Fibroblast of skin of abdomen (primary cell): ENCODE measurements at regions not wholly inside any gene's neighbourhood (a gene's known extent, or its start where the extent isn't known, plus 50 kb on each side); places are given as distances from the start of the nearest gene placed in this dataset.
A peak's percentile ranks its signal among the peaks of the same experiment; 100 is the strongest.

Source experiments
- DNase-seq: peaks from one replicate; pipeline ENCODE4 v3.0.0-alpha.2; 2013

DNA sequence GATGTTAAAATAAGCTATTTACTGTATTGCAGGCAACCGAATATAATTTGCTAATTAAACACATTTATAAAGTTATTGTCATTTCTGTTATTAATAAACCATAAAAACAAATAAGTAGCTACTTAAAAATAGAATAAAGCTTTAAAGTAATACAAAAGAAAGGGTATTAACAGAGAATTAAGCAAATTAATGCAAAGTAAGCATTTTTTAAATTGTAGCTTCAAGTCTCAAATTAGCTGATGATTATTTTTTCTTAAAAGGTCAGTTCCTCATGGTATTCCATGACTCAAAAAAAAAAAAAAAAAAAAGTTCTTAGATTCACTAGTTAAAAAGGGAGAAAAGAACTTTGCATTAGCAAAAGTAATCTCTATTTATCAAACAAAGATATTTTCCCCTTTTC, 292.5 kb downstream of the SLITRK1 start:
- DNase-seq, result no peak

DNA sequence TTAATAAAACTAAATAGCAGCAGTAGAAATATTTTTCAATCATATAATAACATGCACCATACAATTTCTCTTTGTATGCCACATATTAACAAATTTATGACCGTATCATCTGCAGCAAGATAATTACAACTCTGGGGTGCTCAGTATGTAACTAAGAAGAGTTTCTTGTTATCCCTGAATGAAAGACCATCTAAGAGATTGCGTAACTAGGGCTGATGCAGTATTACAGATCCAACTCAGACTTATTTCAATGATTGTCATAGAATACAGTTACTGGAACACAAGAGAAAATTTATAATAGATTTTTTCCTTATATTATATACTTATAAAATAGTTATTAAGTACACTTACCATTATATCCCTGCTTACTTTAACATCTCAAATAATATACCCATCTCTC, 305.1 kb downstream of the SLITRK1 start:
- no peak for DNase-seq

- no peak for DNase-seq
These were observed 314.3 kb downstream of the SLITRK1 start for GRCh38 chr13:83568019-83568418.

DNA sequence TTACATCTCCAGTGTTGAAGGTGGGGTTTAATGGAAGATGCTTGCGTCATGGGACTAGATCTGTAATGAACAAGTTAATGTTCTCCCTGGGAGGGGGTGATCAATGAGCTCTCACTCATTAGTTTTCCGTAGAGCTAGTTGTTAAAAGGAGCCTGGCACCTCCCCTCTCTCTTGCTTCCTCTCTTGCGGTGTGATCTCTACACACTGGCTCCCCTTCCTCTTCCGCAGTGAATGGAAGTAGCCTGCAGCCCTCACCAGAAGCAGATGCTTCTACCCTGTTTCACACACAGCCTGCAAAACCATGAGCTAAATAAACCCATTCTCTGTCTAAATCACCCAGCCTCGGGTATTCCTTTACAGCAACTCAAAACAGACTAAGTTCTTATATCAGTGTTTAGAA, 318.8 kb downstream of the SLITRK1 start:
- no peak for DNase-seq

- DNase-seq, result no peak
These were observed 324.4 kb downstream of the SLITRK1 start for GRCh38 chr13:83557845-83558244.

- no peak for DNase-seq
These were observed 332.6 kb downstream of the SLITRK1 start for GRCh38 chr13:83549671-83550070.

GRCh38 chr13:83547043-83547442, 335.2 kb downstream of the SLITRK1 start:
- DNase-seq, result no peak

DNA sequence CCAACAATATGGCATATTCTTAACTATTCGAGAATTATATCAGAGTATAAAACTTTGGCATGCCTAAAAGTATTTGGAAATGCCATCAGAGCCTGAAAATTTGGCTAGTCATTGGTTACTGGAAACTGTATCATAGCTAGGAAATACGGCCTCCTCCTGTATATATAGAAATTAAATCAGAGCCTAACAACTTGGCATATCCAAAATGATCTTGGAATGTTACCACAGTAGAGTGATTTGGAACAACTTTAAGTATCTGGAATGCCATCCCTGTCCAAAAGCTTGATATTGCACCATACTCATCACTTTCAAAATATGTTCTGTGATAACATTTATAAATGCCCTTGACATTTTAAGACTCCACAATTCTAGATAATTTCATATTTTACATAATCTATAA, 335.8 kb downstream of the SLITRK1 start:
- no peak for DNase-seq

- no peak for DNase-seq
These were observed 343.6 kb downstream of the SLITRK1 start for GRCh38 chr13:83538636-83539035.

- no peak for DNase-seq
These were observed 345.3 kb downstream of the SLITRK1 start for GRCh38 chr13:83536941-83537340.

GRCh38 chr13:83536153-83536552, 346.1 kb downstream of the SLITRK1 start:
- DNase-seq, result no peak

GRCh38 chr13:83532809-83533208, 349.5 kb downstream of the SLITRK1 start:
- no peak for DNase-seq

GRCh38 chr13:83531022-83531421, 351.3 kb downstream of the SLITRK1 start:
- no peak for DNase-seq

DNA sequence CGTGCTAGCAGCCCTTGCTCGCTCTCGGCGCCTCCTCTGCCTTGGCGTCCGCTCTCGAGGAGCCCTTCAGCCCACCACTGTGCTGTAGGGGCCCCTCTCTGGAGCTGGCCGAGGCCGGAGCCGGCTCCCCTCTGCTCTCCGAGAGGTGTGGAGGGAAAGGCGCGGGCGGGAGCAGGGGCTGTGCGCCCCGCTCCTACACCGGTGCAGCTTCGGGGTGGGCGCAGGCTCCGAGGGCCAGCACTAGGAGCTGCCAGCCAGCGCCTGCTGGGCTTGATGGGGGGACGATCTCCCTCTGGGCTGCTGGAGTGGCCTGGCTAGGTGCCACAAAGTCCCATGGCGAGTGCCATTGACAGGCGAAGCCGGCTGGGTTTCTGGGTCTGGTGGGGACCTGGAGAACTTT, 365.5 kb downstream of the SLITRK1 start:
- DNase-seq, result no peak

DNA sequence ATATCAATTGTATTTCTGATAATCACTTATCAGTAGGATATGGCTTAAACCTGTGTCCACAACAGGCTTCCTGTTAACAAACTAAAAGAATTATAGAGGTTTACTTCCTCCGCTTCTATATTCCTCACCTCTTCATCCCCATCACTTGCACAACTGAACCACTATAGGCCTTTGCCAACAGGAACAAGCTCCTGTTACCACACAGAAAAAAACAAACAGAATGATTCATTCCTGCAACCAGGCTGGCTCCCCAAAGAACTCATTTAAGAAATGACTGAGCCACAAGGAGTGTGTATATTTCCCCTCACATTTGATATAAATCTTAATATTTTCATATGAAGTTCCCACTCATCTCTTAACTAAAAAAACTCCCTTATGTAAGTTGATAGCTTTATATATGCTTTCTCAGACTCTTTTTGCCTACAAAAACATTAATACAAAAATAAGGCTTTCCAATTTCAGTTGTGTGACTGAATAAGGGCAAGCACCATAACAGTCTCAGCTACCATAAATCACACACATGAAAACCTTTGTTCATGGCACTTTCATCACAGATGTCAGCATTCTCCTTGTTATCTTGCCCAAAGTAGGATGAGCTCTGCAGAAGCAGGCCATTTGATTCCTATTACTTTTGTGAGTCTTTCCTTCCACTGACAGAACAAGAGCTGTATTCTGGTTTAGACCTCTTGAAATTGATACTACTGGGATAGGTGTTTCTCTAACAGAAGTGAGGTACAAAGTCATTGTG, 366.8 kb downstream of the SLITRK1 start:
- DNase-seq, result peak; percentile 8

DNA sequence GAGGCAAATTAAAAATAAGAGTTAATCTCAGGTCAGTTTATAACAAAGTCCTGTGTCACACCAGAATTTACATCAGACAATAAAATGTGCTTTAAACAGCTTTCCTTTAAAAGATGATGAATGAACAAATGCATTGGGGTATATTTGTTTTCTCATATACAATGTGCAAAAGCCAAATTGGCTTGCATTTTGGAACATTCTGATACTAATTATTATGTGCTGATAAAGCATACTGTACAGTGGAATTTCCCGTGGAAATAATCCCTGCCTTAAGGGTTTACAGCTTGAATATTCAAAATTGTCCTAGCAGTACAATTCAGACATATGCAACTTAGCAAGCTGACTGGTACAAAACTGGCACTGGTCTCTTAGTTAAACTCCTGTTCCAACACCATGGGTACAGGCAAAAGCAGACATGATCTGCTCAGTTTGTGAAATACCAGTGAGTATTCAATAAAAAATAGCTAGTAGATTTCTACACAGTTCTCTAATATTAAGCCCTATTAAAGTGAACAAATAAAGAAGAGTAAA, 373.4 kb downstream of the SLITRK1 start:
- DNase-seq, result no peak

DNA sequence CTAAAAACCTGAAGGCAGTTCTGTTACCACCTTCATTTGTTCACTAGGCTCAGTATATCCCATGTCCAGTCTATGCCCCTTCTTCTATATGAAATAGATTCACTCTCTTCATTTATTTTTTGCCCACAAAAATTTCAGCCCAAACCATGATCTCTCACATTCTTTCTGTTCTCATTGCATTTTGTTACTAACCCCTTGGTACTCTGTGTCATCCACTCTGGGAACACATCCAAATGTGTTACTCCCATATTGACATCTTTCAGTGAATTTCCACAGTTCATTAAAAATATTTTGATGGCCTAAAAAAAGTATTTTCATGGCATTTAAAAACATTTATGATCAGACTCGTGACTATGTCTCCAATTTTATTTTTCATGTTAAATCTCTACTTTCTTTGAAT, 378.9 kb downstream of the SLITRK1 start:
- peak; percentile 68 for DNase-seq

DNA sequence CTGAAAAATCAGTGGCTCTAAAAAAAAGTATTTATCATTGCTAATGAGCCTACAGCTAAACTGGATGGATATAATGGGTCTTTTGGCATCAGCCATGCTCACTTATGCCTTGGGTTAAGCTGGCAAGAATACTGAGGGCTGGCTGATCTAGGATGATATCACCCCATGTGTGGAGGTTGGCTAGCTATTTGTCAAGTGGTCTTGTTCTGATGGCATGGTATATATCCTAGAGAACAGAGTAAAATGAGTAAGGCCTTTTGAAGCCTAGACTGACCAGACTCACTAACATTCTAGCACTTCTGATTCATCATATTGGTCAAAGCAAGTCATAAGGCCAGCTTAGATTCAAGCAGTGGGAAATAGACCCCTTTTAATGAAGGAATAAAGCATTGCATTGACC, 383.0 kb downstream of the SLITRK1 start:
- peak; percentile 8 for DNase-seq

- DNase-seq, result peak; percentile 48
These were observed 383.6 kb downstream of the SLITRK1 start for GRCh38 chr13:83498481-83499190.

- no peak for DNase-seq
These were observed 384.2 kb downstream of the SLITRK1 start for GRCh38 chr13:83498045-83498444.

- DNase-seq, result no peak
These were observed 385.8 kb downstream of the SLITRK1 start for GRCh38 chr13:83496501-83496900.

- no peak for DNase-seq
These were observed 397.2 kb downstream of the SLITRK1 start for GRCh38 chr13:83485101-83485500.

- DNase-seq, result no peak
These were observed 411.3 kb downstream of the SLITRK1 start for GRCh38 chr13:83471011-83471410.
